Fibroblast of upper back skin (primary cell): ENCODE measurements at regions not wholly inside any gene's neighbourhood (a gene's known extent, or its start where the extent isn't known, plus 50 kb on each side); places are given as distances from the start of the nearest gene placed in this dataset.

ENCODE experiments used
- DNase-seq: peaks from one replicate; pipeline ENCODE4 v3.0.0-alpha.2; 2013

DNA sequence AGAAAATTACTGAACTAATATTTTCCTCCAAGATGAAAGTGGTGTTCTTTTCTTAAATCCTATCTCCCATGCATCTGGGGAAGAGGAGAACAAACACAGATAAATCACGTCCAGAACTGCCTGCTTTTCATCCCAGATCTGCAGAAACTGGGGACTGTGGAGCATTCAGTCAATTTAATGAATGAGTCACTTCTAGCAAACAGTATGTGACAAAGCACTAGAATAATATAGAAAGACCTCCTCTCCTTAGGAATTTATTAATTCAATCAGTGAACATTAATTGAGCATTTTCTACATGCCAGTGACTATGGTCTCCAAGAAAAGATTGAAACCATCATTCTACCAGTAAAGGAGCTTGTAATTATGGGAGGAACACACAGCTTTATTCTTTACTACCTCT is 693.4 kb upstream of the ID2 start:
- DNase-seq = no peak

DNA sequence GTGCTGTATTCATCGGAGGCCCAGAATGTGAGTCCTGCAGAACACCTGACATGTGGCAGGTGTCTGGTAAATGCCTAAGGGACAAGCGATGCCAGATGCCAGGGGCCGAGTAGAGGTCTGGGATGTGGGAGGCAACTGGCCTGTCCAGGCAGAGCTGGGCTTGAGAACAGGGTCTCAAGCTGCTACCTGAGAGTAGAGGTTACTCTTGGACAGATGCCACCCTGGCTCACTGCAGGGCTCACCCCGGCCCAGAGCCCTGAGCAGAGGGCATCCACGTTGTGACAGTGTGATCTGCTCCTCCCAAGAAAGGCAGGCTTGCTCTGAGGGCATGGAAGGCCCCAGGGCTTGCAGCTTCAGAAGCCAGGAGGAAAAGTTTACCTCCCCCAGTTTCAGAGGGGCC is 692.0 kb upstream of the ID2 start:
- DNase-seq = no peak

DNA sequence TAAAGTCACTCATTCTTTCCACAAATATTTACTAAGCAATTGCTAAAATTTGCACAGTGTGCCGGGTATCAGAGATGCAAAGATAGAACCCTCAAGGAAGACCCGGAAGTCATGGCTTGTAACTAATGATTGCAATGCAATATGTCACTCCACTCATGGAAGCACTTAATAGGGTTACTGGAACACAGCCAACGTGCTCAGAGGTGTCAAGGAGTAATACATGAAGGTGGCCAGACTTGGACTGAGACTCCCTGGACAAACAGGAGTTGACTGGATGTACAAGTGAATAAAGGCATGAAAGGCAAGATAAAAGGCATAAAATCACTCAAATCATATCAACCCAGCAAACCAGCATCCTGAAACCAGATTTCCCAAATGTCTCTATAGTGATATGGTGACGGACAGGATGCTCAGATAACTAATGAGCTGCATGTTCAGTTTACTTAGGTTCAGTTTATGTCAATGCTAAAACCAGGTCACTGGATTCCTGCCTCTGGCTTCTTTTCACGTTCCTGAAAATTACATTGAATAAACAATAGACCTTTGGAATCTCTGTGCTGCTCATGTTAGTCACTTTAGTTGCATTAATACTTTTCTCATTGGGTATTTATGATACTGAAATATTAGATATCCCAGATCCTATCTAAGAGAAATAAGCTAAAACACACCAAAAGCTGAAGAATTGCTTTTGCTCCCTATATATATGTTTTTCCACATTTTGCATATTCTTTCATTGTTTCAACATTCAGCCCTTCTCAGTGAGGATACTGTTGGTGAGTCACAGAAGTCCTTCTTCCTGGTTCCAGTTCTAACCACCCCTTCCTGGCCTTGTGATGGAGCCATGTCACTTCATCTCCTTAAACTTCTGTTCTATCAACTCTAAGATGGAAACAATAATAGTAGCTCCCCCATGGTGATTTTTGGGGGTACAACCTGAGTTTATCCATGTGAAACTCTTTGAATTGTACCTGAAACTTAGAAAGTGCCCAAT is 688.9 kb upstream of the ID2 start:
- DNase-seq = no peak

DNA sequence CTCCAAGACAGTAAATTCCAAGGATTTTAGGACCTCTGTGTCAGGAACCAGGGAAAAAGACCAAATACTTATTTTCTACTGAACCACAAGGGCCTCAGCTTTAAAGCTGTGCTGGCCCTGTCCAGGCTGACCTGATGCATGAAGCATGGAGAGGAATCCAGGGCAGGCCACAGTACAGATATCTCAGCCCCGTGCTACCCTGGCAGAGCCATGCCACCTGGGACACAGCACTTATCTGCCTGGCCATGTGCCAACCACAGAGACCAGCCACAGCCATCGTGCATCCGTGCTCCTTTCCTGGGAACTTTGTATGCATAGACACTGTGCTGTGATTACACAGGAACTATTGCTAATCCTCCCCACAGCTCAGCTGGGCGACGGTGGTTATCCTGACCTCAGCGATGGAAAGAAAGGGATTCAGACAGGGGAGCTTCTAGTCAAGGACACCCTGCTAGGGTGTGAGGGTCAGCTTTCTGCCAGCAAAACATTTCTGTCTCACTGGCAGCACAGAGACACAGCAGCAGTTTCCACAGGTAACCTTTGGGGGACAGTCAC is 687.4 kb upstream of the ID2 start:
- no peak for DNase-seq

DNA sequence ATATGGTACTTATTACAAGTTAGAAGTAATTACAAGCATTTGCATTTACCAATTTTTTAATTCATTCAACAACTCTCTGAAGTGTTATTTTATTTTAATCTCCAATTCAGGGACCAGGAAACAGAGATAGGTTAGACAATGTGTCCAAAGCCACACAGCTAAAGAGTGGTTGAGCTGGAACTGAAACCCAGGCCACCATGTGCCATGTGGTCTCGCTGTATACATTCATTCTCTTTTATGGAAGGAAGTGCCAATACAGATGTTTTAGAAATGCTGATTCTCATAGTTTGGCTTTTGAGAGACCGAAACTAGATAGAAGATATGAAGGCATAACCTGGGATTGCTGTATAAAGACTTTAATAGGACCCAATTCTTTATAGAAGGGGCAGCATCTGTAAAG is 684.6 kb upstream of the ID2 start:
- no peak for DNase-seq

DNA sequence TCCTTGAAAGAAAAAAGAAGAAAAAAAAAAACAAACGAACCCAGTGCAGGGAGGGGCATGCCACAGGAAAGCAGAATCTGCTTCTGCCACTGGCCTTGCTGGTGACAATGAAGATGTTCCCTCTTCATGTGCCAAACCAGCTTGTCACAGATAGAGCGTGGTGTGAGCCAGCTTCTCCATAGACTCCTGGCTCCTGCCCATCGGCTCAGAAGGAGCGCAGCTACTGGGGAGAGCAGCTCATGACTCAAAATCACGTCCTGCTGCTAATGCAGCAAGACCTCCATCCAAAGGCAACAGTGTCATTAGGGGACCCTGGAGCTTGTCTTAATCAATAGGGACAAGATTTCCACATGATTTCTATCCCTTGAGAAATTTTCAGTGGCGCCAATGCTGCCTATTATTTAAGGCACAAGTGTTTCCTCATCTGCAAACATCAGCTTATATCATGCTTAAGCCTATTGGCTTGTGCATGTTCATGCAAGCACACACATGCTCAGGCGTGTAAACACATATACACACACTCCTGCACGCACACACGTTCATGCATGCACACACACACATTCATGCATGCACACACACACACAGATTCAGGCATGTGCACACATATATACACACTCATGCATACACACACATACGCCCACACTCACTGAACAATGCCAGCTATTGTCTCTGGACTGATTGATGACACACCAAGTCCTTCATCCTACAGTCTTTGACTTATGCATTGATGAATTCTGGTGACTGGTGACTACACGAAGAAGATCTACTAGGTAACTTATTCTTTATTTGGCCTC is 682.0 kb upstream of the ID2 start:
- DNase-seq = no peak

DNA sequence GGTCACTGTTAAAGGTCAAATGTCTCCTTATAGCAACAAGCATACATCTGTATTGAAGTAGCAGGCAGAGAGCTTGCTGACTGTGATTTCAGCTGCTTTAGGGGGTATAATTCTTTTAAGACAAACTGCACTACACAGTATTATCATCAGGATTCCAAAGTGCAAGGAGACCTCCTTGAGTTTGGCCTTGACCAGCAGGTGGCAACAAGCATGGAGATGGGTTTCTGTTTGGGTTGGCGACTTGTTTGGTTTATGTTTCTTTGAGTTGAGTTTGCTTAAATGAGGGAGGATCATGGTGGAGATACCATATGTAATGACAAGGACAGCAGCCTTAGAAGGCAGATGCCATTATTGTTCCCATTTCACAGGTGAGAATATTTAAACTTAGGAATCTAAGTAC is 681.0 kb upstream of the ID2 start:
- DNase-seq = no peak

DNA sequence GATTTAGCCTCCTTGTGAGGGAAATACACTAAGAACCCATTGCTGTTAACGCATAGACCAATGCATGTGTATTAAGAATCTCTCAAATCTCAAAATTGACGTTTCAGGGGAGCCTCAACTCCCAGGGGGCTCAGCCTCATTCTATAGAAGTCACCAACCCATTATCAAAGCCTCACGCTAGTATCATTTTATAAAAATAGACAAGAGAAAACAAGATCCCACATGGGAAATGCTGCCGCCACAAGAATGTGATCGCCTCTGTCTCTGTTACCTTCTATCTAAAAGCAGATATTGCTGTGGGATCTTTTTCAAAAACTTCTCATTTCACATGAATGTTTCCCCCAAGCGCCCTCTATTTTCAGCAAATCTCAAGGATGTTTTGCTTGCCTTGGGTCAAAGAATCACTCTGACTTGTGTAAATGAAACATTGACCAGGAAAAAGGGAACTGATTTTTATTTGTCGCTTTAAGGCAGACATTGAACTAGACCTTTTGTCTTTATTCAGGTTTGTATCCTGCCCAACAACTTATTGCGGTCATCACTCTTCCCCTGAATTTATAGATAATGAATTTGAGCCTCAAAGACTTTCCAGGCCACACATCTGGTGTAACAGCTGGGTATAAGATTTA is 679.0 kb upstream of the ID2 start:
- DNase-seq = peak; percentile 58

DNA sequence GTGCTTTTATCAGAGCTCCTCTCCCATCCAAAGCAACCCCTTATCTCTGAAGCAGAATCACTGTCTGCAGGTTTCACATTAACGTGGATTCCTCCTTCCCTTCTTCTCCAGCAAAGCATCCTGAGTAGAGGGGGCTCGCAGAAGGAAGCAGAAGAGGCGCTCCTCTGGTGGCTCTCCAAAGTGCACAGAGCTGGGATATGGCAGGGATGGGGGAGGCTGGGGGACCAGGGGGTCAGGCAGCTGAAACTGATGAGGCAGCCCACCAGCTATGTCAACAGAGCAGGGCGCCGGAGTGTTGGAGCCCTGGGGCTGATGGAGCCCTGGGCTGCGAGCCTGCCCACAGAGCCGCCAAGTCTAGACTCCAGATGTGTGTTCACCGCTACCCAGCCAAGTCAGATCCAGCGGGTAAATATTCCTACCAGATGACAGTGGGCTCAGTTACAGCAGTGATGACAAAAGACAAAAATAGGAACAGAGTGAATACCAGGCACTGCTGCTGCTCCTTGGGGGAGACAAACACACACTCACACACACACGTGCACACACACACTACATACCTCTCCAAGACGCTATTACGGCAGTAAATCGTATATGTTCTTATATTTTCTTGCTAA is 678.3 kb upstream of the ID2 start:
- DNase-seq = peak; percentile 95

DNA sequence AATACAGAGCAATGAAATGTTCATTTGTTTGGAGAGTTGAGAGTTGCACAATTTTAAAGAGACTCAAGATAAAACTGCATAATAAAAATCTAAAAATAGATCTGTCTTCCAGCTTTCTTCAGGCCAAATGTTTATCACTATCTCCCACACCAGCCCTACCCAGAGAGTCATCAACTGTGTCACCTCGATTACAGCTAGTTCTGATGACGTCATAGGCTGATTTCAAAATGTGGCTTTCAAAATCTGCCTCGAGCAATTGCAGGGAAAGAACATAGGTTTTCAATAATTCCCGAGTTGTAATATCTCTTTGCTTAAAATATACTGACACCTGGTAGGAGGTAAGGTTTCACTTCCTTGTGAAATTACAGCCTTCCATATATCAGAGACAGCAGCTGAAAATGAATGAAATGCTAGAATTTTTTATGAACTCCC is 677.6 kb upstream of the ID2 start:
- peak; percentile 86 for DNase-seq

DNA sequence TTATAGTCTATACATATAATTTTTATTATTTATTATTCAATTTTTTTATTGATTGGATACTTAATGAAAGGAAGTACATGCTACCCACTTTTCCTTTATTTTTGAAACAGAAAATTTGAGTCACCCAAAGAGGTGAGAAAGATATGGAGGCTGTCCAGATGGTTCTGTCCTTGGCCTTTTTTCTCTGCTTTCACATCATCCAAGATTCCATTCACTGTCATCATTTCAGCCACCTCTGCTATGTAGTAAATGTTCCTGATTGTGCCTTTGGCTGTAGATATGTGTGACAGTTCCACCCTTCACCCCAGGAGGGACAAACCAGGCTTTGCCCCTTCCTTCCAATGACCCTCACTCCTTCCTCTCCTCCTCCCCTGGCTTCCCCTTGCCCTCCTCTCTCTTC is 675.7 kb upstream of the ID2 start:
- no peak for DNase-seq

DNA sequence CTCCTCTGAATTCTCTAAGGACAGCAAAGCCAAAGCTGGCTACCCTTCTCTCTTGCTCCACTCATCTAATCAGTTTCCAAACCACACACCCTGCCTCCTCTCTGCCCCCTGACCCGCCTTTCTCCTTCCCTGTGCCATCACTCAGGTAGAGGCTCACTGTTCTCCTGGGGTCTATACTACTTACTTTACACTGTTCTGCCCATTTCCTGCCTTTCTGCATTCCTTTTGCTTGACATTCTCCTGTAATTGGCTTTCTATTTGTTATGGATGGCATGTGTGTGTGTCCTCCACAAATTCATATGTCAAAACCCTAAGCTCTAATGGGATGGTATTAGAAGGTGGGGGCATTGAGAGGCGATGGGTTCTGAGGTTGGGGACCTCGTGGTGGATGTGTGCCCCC is 675.2 kb upstream of the ID2 start:
- DNase-seq = no peak

DNA sequence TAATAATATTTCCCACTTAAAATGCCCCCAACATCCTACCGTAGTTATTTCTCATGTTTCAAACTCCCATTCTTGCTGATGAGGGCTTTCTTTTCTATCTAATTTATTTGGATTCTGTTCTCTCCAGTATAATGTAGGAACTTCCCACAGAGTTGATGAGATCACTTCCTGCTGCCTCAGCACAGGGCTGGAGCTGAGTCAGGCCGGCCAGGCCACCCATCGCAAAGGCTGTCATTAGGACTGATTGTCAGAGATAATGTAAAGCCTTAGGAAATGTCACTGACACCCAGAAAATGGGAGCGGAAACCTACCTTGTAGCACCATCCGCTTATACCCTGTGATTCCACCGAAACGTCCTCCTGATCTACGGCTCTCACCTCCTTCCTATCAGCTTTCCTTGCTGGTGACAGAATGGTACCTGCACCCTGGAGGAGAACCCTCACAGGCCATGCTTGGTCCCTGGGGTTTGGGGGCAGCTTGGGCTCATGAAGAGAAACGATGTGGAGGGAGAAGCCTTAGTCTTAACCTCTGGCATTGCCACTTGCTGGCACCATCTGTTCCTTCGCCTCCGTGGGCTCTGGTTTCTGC is 672.8 kb upstream of the ID2 start:
- DNase-seq = no peak

DNA sequence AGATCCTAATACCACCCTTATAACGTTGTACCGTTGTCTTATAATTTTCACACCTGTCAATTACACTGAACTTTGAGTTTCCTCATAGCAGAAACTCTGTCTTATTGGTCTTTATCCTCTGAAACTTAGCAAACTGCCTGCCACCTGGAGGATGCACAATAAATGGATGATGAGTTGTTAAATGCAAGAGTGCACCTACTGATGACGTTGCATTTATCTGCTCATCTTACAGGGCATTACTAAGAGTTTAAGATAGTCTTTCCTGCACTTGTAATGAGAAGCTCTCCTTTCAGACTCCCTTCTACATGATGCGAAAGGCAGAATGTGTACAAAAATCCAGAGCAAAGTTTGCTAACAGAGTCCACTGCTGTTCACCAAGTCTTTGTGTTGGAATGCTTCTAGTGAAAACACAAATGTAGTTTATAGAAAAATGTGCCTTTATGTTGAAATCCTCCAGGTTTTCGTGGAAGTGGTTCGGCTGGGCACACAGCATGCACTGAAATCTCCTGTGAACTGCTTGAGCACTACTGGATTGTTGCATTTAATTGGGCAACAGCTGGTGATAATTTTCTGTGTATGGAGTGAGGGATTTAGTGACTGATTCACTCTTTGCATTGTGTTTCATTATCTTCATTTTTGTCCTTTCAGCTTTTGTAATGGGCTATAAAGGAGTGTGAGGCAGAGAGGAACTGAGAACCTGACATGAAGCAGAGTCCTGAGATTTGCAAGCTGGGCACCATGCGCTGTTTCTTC is 665.8 kb upstream of the ID2 start:
- DNase-seq = no peak

DNA sequence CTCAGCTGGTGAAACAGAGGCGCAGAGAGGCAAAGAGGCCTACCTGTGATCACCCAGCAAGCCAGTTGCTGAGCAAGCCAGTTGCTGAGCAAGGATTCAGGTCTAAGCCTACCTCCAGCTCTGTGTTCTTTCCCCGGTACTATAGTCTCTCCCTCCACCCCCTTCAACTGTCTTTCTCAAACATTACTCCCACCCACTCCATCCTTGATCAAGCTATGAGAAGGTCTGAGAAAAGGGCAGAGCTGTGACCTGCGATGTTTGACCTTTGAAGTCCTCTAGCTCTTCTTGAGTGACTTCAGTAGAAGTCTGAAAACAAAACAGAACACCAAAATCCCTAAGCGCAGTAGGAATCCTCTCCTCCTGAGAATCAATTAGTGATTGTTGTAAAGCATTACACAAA is 665.2 kb upstream of the ID2 start:
- no peak for DNase-seq

DNA sequence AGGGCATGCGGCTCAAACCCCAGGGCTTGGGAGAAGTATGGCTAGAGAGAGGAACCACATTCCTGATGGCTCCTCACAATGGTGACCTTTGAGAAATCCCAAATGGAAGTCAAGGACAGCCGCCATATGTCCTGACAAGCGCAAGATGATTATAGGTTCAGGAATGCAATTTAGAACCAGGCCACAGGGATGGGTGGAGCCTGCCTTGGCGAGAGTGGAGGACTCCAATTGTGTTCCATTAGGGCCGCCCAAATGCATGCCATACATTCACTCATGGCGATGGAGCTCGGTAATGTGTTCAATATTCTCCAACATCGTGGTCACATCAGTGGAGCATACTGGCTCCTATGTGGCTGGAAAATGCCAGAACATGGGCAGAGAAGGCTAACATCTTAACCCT is 662.9 kb upstream of the ID2 start:
- no peak for DNase-seq

DNA sequence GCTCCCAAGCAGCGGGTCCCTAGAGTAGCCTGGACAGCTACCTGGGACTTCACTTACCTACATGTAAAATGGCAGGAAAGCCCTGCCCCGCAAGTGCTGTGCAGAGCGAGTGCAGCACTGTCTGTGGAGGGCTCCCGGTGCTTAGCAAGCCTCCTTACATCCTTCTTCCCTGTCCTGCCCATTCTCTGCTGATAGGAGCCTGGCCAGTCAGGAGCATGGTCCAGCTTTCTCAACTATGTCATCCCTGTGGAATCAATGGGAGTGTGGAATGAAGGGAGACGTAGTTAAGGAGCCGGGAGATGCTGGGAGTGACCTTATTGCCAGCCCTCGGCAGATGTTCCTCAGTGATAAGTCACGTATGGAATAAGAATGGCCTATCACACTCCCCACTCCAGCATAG is 661.9 kb upstream of the ID2 start:
- DNase-seq = no peak

DNA sequence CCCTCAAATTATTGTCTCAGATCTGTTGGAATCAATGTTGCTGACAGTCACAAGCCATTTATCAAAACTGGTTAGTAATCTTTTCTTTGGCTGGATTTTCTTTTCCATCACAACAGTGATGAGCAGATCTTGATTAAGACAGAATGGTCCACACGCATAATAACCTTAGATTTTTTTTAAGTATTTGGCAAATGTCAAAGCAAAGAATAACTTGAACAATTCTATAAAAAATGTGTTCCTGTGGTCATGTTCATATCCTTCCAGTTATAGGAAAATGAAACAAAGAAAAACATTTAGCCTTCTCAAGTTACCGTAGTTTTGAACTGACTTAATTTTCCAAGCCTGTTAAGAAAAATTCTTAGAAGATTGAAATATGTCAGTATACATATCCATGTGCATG is 659.9 kb upstream of the ID2 start:
- DNase-seq = peak; percentile 78

DNA sequence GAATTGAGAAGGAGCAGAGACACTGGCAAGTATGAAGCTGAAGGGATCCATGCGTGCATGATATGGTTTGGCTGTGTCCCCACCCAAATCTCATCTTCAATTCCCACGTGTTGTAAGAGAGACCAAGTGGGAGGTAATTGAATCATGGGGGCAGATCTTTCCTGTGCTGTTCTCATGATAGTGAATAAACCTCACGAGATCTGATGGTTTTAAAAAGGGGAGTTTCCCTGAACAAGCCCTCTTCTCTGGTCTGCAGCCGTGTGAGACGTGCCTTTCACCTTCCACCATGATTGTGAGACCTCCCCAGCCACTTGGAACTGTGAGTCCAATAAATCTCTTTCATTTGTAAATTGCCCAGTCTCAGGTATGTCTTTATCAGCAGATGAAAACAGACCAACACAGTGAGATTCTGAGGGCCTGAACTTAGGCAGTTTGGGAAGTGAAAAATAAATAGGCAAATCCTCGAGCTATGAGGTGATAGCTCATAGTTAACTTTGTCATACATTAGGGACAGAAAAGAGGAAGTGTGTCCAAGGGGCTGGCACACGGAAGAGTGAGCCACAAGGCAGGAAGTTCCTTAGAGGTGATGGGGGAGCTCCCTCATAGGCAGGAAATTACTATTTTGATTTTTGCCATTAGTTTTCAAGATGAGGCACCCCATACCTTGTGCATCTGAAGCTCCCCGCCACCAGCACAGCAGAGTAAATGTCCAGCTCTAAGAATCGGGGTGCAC is 658.8 kb upstream of the ID2 start:
- DNase-seq = no peak

DNA sequence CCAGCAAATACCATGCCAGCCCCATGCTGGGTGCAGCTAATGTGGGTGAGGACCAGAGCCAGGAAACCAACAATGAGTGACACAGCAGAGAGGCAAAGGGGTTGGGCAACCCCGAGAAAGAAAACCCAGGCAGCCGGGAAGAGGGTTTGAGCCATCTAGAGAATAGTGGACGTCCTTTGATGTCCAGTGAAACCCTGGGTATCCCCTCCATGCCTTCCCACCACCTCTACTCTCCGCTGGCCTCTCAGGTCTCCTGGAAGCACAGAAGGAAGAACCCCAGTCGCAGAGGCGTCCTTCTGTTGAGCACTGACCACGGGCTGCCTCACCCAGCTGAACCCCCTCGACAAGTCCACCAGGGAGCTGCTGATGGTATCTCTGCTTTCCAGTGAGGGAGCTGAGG is 657.4 kb upstream of the ID2 start:
- DNase-seq = no peak

DNA sequence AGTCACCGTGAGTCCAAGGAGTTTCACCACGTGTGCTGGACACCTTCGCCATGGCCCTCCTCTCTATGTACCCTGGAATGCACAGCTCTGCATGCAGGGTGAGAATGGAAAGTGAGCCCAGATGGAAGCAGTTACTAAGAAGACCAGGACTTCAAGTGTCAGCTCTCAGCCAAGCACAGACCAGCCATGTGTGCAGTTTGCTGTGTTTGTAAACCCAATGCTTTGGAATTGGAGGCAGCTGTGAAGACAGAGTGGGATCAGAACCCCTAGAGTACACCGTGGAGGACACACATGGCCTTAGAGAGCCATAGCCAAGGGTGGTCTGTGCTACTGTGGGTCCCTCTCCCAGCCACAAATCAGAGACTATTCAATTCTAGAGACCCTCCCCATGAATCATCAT is 655.5 kb upstream of the ID2 start:
- DNase-seq = no peak
